K562 (cell line): ENCODE measurements at regions not wholly inside any gene's neighbourhood (a gene's known extent, or its start where the extent isn't known, plus 50 kb on each side); places are given as distances from the start of the nearest gene placed in this dataset.
A peak's percentile ranks its signal among the peaks of the same experiment; 100 is the strongest.

ENCODE experiments used
- ATAC-seq: fragments of 200-7000 bp; cut with Tn5 transposase; 3 replicates; pipeline ENCODE4 v1.9.1; 2020; ENCODE audit warnings: moderate library complexity
- BruUV-seq: library from RNA; stranded (reverse); fragments of 400-500 nt; replicated peaks from 2 replicates; lab custom pipeline; 2021; lab: Mats Ljungman, UMichigan
- CTCF ChIA-PET: fragments of 300-600 bp; formaldehyde crosslinking; extraction: SDS; loops from one replicate; lab custom pipeline; 2021; ENCODE audit warnings: low intra/inter-chr PET ratio; lab: Yijun Ruan, JAX
- POLR2A ChIA-PET: fragments of 300-600, 350-650 bp; sonication (Branson Sonifier 250); formaldehyde crosslinking; extraction: SDS; loops from one replicate; lab custom pipeline; 2021; ENCODE audit warnings: antibody characterized with exemption, inconsistent platforms; lab: Yijun Ruan, JAX
- DNase-seq, 4 experiments: peaks; one replicate each; pipeline versions ENCODE4 v3.0.0 to v3.0.0-alpha.2; 2011 to 2018; ENCODE audit warnings: low spot score in 3 of 4, mixed read lengths in 3 of 4; ENCODE audit errors: extremely low read depth in 1 of 4
- FAIRE-seq: peaks from 2 replicates; lab custom pipeline; 2011; peaks lifted over from hg19 to GRCh38; lab: Jason Lieb, UNC
- H2AFZ ChIP-seq: 2 replicates; pipeline ENCODE4 v1.6.0; 2011; ENCODE audit warnings: low read depth, low read length, control low read depth, inconsistent platforms
- H3K27ac ChIP-seq: fragments of 200-600 bp; 3 replicates; pipeline ENCODE4 v1.8.0; 2011; ENCODE audit warnings: low read depth, mild to moderate bottlenecking, control low read depth, inconsistent platforms, low read length, moderate library complexity, mixed read lengths; ENCODE audit errors: extremely low read depth
- H3K27me3 ChIP-seq, 2 experiments: fragments of 300-600 bp in 1 of 2; 2 replicates in 1 of 2; 3 replicates in 1 of 2; pipeline versions ENCODE4 v1.6.0 to v1.8.0; 2011; ENCODE audit warnings: inconsistent platforms in 2 of 2, low read length in 2 of 2, mild to moderate bottlenecking in 1 of 2, mixed read lengths in 1 of 2, moderate library complexity in 1 of 2; ENCODE audit not compliant: control insufficient read depth in 2 of 2, insufficient read depth in 2 of 2
- H3K36me3 ChIP-seq: fragments of 300-600 bp; 3 replicates; pipeline ENCODE4 v1.8.0; 2011; ENCODE audit warnings: mild to moderate bottlenecking, low read length, inconsistent platforms; ENCODE audit not compliant: control insufficient read depth, insufficient read depth
- H3K4me1 ChIP-seq, 2 experiments: fragments of 200-600 bp in 1 of 2; replicated peaks in 1 of 2; 2 replicates in 1 of 2; 3 replicates in 1 of 2; pipeline versions ENCODE4 v1.5.1 to v1.8.0; 2011; ENCODE audit warnings: inconsistent platforms in 2 of 2, low read length in 2 of 2, mild to moderate bottlenecking in 1 of 2, mixed read lengths in 1 of 2, moderate library complexity in 1 of 2; ENCODE audit not compliant: control insufficient read depth in 2 of 2, insufficient read depth in 2 of 2
- H3K4me2 ChIP-seq: 2 replicates; pipeline ENCODE4 v1.6.1; 2011; ENCODE audit warnings: low read length, control low read depth, inconsistent platforms, mixed read lengths; ENCODE audit not compliant: insufficient read depth
- H3K4me3 ChIP-seq: fragments of 200-600 bp; sonication (generic), shearing (Covaris generic); 2 replicates; pipeline ENCODE4 v1.5.1; 2016; ENCODE audit warnings: control low read depth, inconsistent platforms
- H3K79me2 ChIP-seq: fragments of 200-600 bp; 3 replicates; pipeline ENCODE4 v1.8.0; 2011; ENCODE audit warnings: low read length, inconsistent platforms; ENCODE audit not compliant: control insufficient read depth, insufficient read depth
- H3K9ac ChIP-seq, 2 experiments: 2 replicates each; pipeline versions ENCODE4 v1.6.0 to v1.6.1; 2011; ENCODE audit warnings: low read depth in 2 of 2, low read length in 2 of 2, control low read depth in 1 of 2, inconsistent platforms in 1 of 2, mild to moderate bottlenecking in 1 of 2, mixed read lengths in 1 of 2; ENCODE audit not compliant: insufficient read depth in 1 of 2
- H3K9me1 ChIP-seq: one replicate; pipeline ENCODE4 v1.6.0; 2011; ENCODE audit warnings: inconsistent platforms, mild to moderate bottlenecking, low read length, moderate library complexity; ENCODE audit not compliant: control insufficient read depth, insufficient read depth
- H3K9me3 ChIP-seq: replicated peaks from 2 replicates; pipeline ENCODE4 v1.5.1; 2011; ENCODE audit warnings: low read depth, low read length, inconsistent platforms; ENCODE audit not compliant: control insufficient read depth, insufficient read depth
- H4K20me1 ChIP-seq: replicated peaks from 2 replicates; pipeline ENCODE4 v1.6.1; 2011; ENCODE audit warnings: low read length, inconsistent platforms, mixed read lengths; ENCODE audit not compliant: control insufficient read depth, insufficient read depth
- ASH1L ChIP-seq: fragments of 450-650 bp; IDR thresholded peaks from 2 replicates; pipeline ENCODE4 v1.6.1; 2018; ENCODE audit warnings: borderline replicate concordance, mild to moderate bottlenecking, low read depth; ENCODE audit not compliant: partially characterized antibody
- BCL6 ChIP-seq: fragments of 250-450 bp; sonication (Bioruptor Pico); IDR thresholded peaks from 2 replicates; pipeline ENCODE4 v1.4.0; 2020
- BMI1 ChIP-seq: fragments of 150-350 bp; IDR thresholded peaks from 2 replicates; pipeline ENCODE4 v1.6.1; 2014; ENCODE audit warnings: low read length
- CBFB ChIP-seq: sonication (generic); formaldehyde crosslinking; IDR thresholded peaks from 2 replicates; pipeline ENCODE4 v1.4.0; 2020; ENCODE audit warnings: mild to moderate bottlenecking, missing genetic modification reagents
- CBX5 ChIP-seq: IDR thresholded peaks from 2 replicates; pipeline ENCODE4 v1.6.1; 2014; ENCODE audit warnings: low read depth, borderline replicate concordance
- E2F3 ChIP-seq: fragments of 250-450 bp; sonication (Bioruptor Pico); IDR thresholded peaks from 2 replicates; pipeline ENCODE4 v1.4.0; 2020; ENCODE audit warnings: mild to moderate bottlenecking
- ETS2 ChIP-seq: IDR thresholded peaks from 2 replicates; pipeline ENCODE4 v1.6.1; 2016; ENCODE audit warnings: borderline replicate concordance, missing genetic modification characterization, mild to moderate bottlenecking, moderate library complexity, missing compliant biosample characterization; ENCODE audit not compliant: poor library complexity, severe bottlenecking
- FOXP1 ChIP-seq: sonication (generic); formaldehyde crosslinking; IDR thresholded peaks from 2 replicates; pipeline ENCODE4 v1.8.0; 2022; ENCODE audit warnings: mild to moderate bottlenecking, missing genetic modification reagents
- SMAD2 ChIP-seq: fragments of 150-350 bp; IDR thresholded peaks from 2 replicates; pipeline ENCODE4 v1.6.1; 2014; ENCODE audit warnings: low read depth, mild to moderate bottlenecking, low read length
- SMAD4 ChIP-seq: fragments of 250-450 bp; sonication (Bioruptor Pico); conservative IDR thresholded peaks from 2 replicates; pipeline ENCODE4 v1.8.0; 2021; ENCODE audit warnings: inconsistent platforms, mild to moderate bottlenecking, moderate library complexity
- ZNF23 ChIP-seq: fragments of 250-450 bp; sonication (Bioruptor Pico); IDR thresholded peaks from 2 replicates; pipeline ENCODE4 v1.4.0; 2020; ENCODE audit warnings: mild to moderate bottlenecking
- ZNF589 ChIP-seq: fragments of 200-800 bp; sonication (Bioruptor generic); IDR thresholded peaks from 2 replicates; pipeline ENCODE4 v1.6.1; 2016; ENCODE audit warnings: low read depth, missing genetic modification characterization, missing compliant biosample characterization
- ZNF717 ChIP-seq: fragments of 250-450 bp; sonication (Bioruptor Pico); IDR thresholded peaks from 2 replicates; pipeline ENCODE4 v1.5.0; 2021
- WGBS: fragments of 100-300 bp; shearing (Covaris generic); methylation state at CpG from one replicate; pipeline ENCODE4 v1.1.6; 2016; ENCODE audit warnings: low coverage, mixed read lengths; ENCODE audit not compliant: insufficient coverage; ENCODE audit errors: missing lambda C conversion rate; 5-methylcytosine and 5-hydroxymethylcytosine counted together
- in situ Hi-C: fragments of 300-500 bp; cut with MboI; formaldehyde crosslinking; loops from 4 replicates; pipeline ENCODE4 v1.15.0; 2018; ENCODE audit warnings: inconsistent platforms, mixed read lengths
- intact Hi-C: fragments of 100-400 bp; cut with micrococcal nuclease; formaldehyde crosslinking; loops from 2 replicates; pipeline ENCODE4 v1.14.2; 2022
- TF ChIP-seq, protein P1 (sequence below): fragments of 250-450 bp; sonication (Bioruptor Pico); IDR thresholded peaks from 2 replicates; pipeline ENCODE4 v1.5.0; 2020; ENCODE audit warnings: mild to moderate bottlenecking

DNA sequence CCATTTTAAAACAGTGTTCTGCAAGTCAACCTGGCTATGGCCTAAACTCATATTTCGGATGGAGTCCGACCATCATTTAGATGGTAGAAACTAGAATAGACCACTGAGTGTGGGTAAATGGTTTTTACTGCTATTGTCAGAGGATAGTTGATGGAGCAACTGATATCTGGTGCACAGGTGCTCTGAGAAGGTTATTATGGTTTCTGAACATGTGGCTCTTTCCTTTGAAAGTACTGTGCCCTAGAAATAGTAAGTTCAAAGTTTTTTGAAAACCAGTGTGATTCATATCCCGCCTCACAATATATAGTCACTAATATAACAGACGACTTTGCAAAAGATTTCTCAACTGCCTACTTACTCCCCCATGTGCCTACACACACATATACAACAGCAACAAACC lies 64.4 kb upstream of the BTG1 start:
- no TSS peak for BruUV-seq
- Histone ChIP-seq H4K20me1 (no peaks in the 10 kb centered on the region), H3K9me3 (no peaks in the 10 kb centered on the region), H3K27ac (no peak overlapping the region), H2AFZ (no peak overlapping the region), H3K9ac (no peak overlapping the region), H3K9me1 (no peaks in the 10 kb centered on the region), H3K4me1 (peaks cover 0 to 5% of the 10 kb centered on the region in 2 experiments; a peak in 1 of 5 replicates), H3K79me2 (no peaks in the 10 kb centered on the region)
- no peak for FAIRE-seq
- 44% methylated on average over 4 of the region's 4 CpGs for WGBS
- POLR2A ChIA-PET: interaction anchor here (1.0 kb wide), 1 partner anchor 18 kb away, joined by 4 read pairs; no protein-coding TSS in a partner anchor
- in situ Hi-C loops: no loop called here
- TF ChIP-seq CBFB: no peak
- TF ChIP-seq, all 486 proteins: peak for 0
- H3K36me3 ChIP-seq: no peaks in the 10 kb centered on the region
- ATAC-seq (no peak), DNase-seq (no peak)
- CTCF ChIA-PET: no interaction called here
- no peak overlapping the region for H3K4me3 ChIP-seq
- H3K27me3 ChIP-seq: no peaks in the 10 kb centered on the region
- intact Hi-C loops: no loop called here
- no peak overlapping the region for H3K4me2 ChIP-seq

DNA sequence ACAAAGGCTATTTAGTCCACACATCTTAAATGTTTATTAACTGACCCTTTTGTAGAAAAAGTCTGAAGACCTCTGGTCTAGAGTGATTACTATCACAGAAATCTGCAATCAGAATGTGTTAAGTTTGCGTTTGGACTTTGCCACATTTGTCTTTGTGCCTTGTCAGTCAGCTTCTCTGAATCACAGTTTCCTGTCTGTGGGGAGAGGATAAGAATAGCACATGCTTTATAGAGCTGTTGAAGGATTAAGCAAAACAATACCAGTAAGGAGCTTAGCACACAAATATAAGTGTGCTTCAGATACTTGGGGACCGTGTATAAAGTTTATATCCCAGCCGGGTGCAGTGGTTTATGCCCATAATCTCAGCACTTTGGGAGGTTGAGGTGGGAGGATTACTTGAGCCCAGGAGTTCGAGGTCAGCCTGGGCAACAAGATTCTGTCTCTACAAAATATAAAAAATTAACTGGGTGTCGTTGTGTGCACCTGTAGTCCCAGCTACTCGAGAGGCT lies 63.0 kb upstream of the BTG1 start:
- Histone ChIP-seq H3K4me3 (no peak overlapping the region), H3K27ac (no peak overlapping the region), H3K9me3 (no peaks in the 10 kb centered on the region), H3K9ac (no peak overlapping the region), H3K4me1 (peaks cover 0 to 5% of the 10 kb centered on the region in 2 experiments; a peak in 1 of 5 replicates), H3K9me1 (no peaks in the 10 kb centered on the region), H3K36me3 (no peaks in the 10 kb centered on the region), H4K20me1 (no peaks in the 10 kb centered on the region), H3K27me3 (no peaks in the 10 kb centered on the region), H3K4me2 (peak overlapping the region; percentile 9; the same call in 1 of the 2 replicates), H3K79me2 (no peaks in the 10 kb centered on the region), H2AFZ (peak overlapping the region; percentile 14; the same call in 1 of the 2 replicates)
- DNase-seq: peak in 1 of 4 experiments; percentile 30
- in situ Hi-C loops: no loop called here
- peak; percentile 70 for ATAC-seq
- intact Hi-C loops: no loop called here
- ChIA-PET POLR2A (no interaction called here), CTCF (no interaction called here)
- FAIRE-seq: peak; percentile 72
- WGBS: 32% methylated on average over 6 of the region's 6 CpGs
- no TSS peak for BruUV-seq
- no peak for TF ChIP-seq SMAD2
- no peak for TF ChIP-seq ETS2 (tag)
- TF ChIP-seq ZNF589 (CRISPR knock-in tag): peak; percentile 60; the same call in 1 of the 2 replicates
- TF ChIP-seq BMI1: no peak
- no peak for TF ChIP-seq ZNF23 (CRISPR knock-in tag)
- no peak for TF ChIP-seq CBX5
- TF ChIP-seq FOXP1 (CRISPR knock-in tag): no peak
- TF ChIP-seq BCL6 (CRISPR knock-in tag): no peak
- TF ChIP-seq ASH1L: no peak
- TF ChIP-seq ZNF717 (CRISPR knock-in tag): no peak
- no peak for TF ChIP-seq E2F3 (CRISPR knock-in tag)
- TF ChIP-seq CBFB: no peak
- TF ChIP-seq SMAD4 (CRISPR knock-in tag): peak; percentile 65; the same call in 1 of the 2 replicates
- TF ChIP-seq, protein P1, sequence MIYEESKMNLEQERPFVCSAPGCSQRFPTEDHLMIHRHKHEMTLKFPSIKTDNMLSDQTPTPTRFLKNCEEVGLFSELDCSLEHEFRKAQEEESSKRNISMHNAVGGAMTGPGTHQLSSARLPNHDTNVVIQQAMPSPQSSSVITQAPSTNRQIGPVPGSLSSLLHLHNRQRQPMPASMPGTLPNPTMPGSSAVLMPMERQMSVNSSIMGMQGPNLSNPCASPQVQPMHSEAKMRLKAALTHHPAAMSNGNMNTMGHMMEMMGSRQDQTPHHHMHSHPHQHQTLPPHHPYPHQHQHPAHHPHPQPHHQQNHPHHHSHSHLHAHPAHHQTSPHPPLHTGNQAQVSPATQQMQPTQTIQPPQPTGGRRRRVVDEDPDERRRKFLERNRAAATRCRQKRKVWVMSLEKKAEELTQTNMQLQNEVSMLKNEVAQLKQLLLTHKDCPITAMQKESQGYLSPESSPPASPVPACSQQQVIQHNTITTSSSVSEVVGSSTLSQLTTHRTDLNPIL (CRISPR knock-in tag): no peak
